Inflammatory macrophage treated with lipopolysaccharide for 4 hours (primary cell): ENCODE measurements at regions not wholly inside any gene's neighbourhood (a gene's known extent, or its start where the extent isn't known, plus 50 kb on each side); places are given as distances from the start of the nearest gene placed in this dataset.
"Not testable (repeated sequence)": the region's sequence is repeated elsewhere in the genome, so short reads cannot be mapped to it uniquely, and the experiment has no call there.

Experiments
- DNase-seq: peaks from one replicate; pipeline ENCODE4 v3.0.0-alpha.2; 2020

- DNase-seq: no peak
These were observed 1145.9 kb upstream of the LRRTM3 start for GRCh38 chr10:65779985-65780384.

GRCh38 chr10:65786279-65786678 lies 1139.6 kb upstream of the LRRTM3 start:
- DNase-seq: no peak

GRCh38 chr10:65787571-65787970 lies 1138.3 kb upstream of the LRRTM3 start:
- DNase-seq: no peak

DNA sequence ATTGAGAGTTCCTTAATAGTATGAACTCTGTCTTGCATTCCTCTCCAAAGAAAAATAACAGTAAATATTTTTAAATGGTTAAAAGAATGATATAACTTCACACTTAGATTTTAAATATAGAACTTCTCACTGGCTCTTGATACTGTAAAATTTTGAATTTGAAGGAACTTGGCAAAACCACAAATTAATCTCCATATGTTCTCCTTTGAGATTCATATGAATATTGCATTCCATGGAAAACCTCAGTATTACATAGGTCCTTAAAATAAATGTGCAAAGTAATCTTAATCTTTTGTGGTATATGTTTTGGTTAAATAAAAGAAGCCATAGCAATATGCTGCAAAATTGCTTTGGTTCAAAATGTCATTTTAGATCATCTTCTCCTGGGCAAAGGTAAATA lies 1137.6 kb upstream of the LRRTM3 start:
- no peak for DNase-seq

GRCh38 chr10:65791979-65792378 lies 1133.9 kb upstream of the LRRTM3 start:
- DNase-seq: no peak

- DNase-seq: no peak
These were observed 1132.0 kb upstream of the LRRTM3 start for GRCh38 chr10:65793738-65794425.

DNA sequence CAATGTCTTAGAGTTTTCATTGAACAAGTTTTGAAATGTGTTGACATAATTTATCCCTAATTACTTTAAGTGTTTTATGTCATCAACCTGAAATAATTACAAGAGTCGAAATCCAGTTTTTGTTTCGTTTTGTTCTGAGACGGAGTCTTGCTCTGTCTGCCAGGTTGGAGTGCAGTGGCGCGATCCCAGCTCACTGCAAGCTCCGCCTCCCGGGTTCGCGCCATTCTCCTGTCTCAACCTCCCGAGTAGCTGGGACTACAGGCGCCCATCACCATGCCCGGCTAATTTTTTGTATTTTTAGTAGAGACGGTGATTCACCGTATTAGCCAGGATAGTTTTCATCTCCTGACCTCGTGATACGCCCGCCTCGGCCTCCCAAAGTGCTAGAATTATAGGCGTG lies 1131.0 kb upstream of the LRRTM3 start:
- DNase-seq: not testable (repeated sequence)

DNA sequence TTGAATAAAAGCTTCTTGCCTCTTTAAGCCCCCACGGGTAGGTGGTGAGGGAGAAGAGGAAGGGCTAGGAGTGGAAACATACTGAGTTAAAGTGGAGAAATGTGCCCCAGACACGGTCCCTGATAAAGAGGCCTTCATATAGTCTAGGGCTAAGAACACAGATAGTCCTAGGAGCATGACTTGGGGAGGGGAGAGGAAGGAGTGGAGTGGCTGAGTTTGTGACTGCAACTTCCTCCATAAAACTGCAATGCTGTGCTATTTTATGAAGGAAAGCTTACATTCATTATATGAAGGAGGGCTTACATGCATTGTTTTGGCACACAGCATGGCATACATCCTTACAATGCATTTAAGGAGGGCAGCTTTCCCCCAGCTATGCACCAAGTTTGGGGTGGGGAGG lies 1129.4 kb upstream of the LRRTM3 start:
- no peak for DNase-seq

- DNase-seq: no peak
These were observed 1127.7 kb upstream of the LRRTM3 start for GRCh38 chr10:65798133-65798532.

DNA sequence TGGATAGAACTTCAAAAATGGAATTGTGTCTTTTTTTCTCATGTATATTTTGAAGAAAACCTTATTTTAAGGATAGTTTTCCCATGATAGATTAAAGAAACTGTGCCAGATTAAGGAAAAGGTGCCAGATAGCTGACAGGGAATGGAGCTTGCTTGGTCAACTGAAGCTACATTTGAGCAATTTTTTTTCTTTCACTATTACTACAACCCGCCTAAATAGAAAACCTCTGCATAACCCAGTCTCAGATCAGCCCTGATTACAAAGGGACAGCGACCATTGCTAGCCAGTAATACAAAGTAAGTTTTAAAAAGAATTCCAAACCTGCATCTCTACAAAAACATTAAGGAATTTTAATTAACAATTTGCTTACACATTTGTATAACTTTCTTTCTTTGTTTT lies 1123.4 kb upstream of the LRRTM3 start:
- no peak for DNase-seq

DNA sequence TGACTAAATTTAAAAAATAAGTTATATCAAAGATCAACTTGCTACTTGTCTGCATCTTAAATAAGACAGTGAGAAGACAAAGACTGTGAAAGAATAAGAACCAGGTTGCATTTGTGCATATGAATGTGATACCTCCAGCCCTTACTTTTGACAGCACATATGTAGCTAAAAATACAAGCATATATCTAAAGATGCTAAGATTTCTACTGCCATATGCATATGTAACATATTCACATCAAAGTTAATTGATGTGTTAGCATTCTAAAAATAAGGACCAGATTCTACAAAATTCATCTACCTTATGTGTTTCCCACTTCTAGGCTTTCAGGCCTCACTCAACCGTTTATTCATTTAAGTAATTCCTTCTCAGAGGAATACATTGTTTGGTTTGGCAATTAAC lies 1120.3 kb upstream of the LRRTM3 start:
- no peak for DNase-seq

DNA sequence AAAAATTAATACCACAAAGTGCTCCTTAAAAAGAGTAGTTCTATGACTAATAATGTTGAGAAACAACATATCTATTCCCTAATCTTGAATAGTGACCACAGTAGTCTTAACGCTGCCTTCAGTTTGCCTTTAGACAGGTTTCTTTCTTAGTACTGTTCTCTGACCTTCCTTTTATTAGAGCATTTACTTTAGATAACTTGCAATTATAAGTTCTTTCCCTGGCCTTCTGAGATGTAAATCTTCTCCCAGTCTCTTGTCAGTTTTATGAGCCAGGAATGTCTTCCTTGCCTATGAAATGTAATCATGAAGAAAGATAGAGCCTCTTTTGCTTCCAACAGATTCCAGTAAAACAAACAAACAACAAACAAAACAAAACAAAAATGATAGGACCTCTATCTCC lies 1119.8 kb upstream of the LRRTM3 start:
- no peak for DNase-seq

DNA sequence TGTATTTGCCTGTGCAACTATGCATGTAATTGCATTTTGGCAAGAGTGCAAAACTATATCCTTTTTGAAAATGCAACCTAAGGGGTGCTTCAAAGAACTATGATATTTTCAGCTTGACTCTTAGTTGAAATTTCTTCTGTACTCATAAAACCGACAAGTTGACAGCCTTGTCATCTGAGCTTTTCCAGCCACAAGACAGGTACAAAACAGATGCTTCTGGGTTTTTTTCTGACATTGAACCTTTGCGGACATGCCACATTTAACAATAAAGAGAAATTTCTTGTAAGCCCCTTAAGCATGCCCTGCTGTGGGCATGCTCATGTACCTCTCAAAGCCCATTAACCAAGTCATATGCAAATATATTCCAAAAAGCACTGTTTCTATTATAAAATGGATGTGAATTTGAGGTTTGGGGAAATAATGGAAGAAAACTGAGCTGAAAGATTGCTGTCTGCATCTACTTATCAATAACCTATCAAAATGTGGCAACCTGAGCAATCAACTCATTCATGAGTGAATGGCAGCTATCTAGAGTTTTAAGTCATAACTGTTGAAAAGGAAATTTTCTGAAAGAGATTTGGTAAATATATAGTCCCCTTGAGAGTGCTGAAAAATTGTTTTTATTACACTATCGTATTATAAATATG lies 1117.0 kb upstream of the LRRTM3 start:
- DNase-seq: no peak

- DNase-seq: no peak
These were observed 1113.8 kb upstream of the LRRTM3 start for GRCh38 chr10:65811931-65812525.

GRCh38 chr10:65816536-65816935 lies 1109.3 kb upstream of the LRRTM3 start:
- no peak for DNase-seq

DNA sequence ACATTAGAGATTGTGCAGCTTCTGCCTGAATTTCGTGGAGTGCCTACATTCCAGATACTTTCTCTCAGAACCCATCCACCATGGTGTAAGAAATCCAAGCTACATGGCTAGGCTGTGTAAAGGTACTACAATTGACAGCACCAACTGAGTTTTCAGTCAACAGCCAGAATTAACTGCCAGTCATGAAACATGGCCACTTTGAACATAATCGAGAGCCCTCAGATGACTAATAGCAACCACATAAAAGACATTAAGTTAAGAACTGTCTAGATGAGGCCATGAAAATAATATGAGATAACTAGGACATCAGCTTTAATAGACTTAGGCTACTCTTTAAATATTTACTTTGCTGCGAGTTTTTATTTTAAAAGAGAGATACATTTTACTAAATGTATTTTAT lies 1106.8 kb upstream of the LRRTM3 start:
- no peak for DNase-seq

DNA sequence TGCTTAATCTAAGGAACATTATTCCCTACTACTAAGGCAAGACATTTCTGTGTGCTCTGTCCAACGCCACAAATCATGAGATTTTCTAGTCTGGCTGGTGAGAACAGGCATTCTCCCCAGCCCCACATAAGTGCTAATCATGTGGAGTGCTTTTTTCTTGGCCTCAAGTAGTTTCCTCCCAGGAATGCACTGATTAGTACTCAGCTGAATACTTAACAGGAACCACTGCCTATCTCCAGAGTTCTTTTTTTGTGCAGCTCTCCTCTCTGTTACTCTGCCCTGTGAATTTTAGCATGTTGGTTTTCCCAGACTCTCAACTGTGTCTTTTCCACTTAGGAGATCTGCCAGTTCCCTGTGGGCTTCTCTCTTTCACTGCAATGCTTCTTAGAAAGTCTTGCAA lies 1098.5 kb upstream of the LRRTM3 start:
- DNase-seq: no peak

- DNase-seq: no peak
These were observed 1087.0 kb upstream of the LRRTM3 start for GRCh38 chr10:65838811-65839210.

GRCh38 chr10:65843203-65843602 lies 1082.6 kb upstream of the LRRTM3 start:
- DNase-seq: no peak

DNA sequence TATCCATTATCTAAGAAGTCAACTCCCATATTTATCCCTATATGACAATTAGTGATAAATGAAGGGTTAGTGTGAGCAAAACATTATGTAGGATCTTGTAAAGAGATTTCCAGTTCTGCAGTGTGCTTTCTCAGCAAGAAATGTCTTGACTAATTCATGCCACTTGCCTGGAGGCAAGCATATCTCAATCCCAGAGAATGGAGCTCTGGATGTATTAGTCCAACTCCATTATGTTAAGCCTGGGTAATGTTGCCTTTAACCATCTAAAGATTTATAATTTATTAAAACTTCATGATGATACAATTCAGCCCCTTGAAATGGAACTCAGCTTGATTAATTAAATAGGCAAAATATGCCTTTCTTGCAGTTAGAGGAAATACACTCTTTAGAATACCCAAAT lies 1079.9 kb upstream of the LRRTM3 start:
- no peak for DNase-seq

GRCh38 chr10:65846541-65846940 lies 1079.3 kb upstream of the LRRTM3 start:
- DNase-seq: no peak

DNA sequence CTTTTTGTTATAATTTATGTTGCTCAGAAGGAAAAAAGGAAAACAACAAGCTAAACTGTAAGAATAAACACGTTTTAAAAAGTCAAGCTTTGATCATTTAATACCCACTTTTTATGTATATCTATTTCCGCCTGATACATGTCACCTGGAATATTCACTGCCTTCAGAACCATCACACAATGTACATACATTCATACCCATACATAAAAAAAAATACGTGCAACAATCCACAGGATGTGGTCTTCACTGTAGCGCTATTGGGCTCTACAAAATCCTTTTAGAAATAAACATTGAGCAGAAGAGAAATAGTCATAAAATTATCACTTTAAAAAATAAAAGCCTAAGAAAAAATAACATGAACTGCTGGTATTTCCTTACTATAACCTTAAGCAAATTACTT lies 1078.9 kb upstream of the LRRTM3 start:
- DNase-seq: no peak

DNA sequence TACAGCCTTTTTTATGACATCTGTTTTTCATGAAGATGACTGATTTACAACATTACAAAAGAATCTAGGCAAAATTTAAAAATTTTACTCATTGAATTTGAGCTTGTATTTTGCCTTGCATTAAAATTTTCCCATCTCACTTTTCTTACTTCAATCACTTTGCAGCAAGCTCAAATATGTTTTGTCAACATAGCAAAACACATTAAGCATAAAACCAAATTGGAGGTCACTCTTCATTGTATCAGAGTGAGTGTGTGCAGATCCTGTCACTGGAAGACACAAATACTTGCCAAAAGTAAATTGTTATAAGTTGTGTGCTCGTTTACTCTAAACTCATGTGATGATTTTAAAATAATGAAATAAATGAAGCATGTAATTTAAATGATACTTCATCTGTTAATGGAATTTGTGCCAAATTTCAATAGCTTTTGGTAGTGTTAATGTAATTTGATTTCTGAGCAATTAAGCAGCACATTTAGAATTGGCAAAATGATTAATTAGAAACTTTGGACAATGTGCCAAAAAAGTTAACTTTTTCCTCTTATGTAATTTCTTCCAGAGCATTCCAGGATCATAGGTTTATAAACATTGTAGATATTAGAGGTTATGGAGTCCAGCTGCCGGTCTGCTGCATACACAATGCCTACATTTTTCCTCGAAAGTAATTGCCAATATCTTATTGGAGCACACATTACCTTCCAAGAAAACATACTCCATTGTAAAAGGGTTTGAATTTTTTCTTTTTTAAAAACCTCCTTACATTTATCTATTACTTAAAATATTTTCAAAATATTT lies 1078.2 kb upstream of the LRRTM3 start:
- no peak for DNase-seq

GRCh38 chr10:65858841-65859240 lies 1067.0 kb upstream of the LRRTM3 start:
- DNase-seq: no peak
